IMR-90 (cell line): ENCODE measurements at regions not wholly inside any gene's neighbourhood (a gene's known extent, or its start where the extent isn't known, plus 50 kb on each side); places are given as distances from the start of the nearest gene placed in this dataset.

Experiments used
- ATAC-seq: fragments of 200-7000 bp; cut with Tn5 transposase; 2 replicates; pipeline ENCODE4 v1.9.1; 2020; ENCODE audit warnings: low read depth, mild to moderate bottlenecking, moderate library complexity
- BruUV-seq: library from RNA; stranded (reverse); fragments of 400-500 nt; replicated peaks from 2 replicates; lab custom pipeline; 2021; lab: Mats Ljungman, UMichigan
- CTCF ChIA-PET: fragments of 300-600 bp; formaldehyde crosslinking; extraction: SDS; loops from one replicate; lab custom pipeline; 2021; ENCODE audit warnings: antibody characterized with exemption; lab: Yijun Ruan, JAX
- POLR2A ChIA-PET: fragments of 300-600 bp; sonication (Branson Sonifier 250); formaldehyde crosslinking; loops from one replicate; lab custom pipeline; 2022; ENCODE audit warnings: antibody characterized with exemption; ENCODE audit not compliant: unreplicated experiment; lab: Charles Lee
- DNase-seq: peaks from one replicate; pipeline ENCODE4 v3.0.0; 2013
- H2AFZ ChIP-seq: replicated peaks from 2 replicates; pipeline ENCODE3; 2013; ENCODE audit warnings: low read length, mild to moderate bottlenecking; ENCODE audit not compliant: poor library complexity
- H2AK5ac ChIP-seq: 2 replicates; pipeline ENCODE4 v1.6.1; 2013; ENCODE audit warnings: low read depth, low read length, inconsistent platforms
- H2AK9ac ChIP-seq: replicated peaks from 2 replicates; pipeline ENCODE3; 2013; ENCODE audit warnings: mild to moderate bottlenecking, low read depth, low read length, moderate library complexity; ENCODE audit not compliant: poor library complexity
- H2BK120ac ChIP-seq: 2 replicates; pipeline ENCODE4 v1.6.1; 2013; ENCODE audit warnings: low read depth, low read length, inconsistent platforms
- H2BK15ac ChIP-seq: 3 replicates; pipeline ENCODE4 v1.6.1; 2013; ENCODE audit warnings: low read depth, low read length, inconsistent platforms
- H2BK20ac ChIP-seq: 2 replicates; pipeline ENCODE4 v1.6.1; 2013; ENCODE audit warnings: low read depth, mild to moderate bottlenecking, inconsistent platforms, low read length, moderate library complexity
- H2BK5ac ChIP-seq: 2 replicates; pipeline ENCODE4 v1.6.1; 2013; ENCODE audit warnings: mild to moderate bottlenecking, low read depth, low read length, inconsistent platforms; ENCODE audit not compliant: poor library complexity, severe bottlenecking
- H3K14ac ChIP-seq: replicated peaks from 2 replicates; pipeline ENCODE4 v1.6.1; 2013; ENCODE audit warnings: low read depth, low read length, inconsistent platforms
- H3K18ac ChIP-seq: 2 replicates; pipeline ENCODE4 v1.6.1; 2013; ENCODE audit warnings: low read depth, low read length, control low read depth
- H3K23ac ChIP-seq: 2 replicates; pipeline ENCODE4 v1.6.1; 2013; ENCODE audit warnings: low read depth, low read length, inconsistent platforms
- H3K27ac ChIP-seq: 2 replicates; pipeline ENCODE4 v1.5.1; 2013; ENCODE audit warnings: mild to moderate bottlenecking, control low read depth, low read length; ENCODE audit not compliant: insufficient read depth
- H3K27me3 ChIP-seq: 2 replicates; pipeline ENCODE4 v1.6.1; 2013; ENCODE audit warnings: low read length; ENCODE audit not compliant: control insufficient read depth, insufficient read depth
- H3K36me3 ChIP-seq: 2 replicates; pipeline ENCODE4 v1.6.1; 2013; ENCODE audit warnings: low read length, mixed read lengths; ENCODE audit not compliant: control insufficient read depth, insufficient read depth
- H3K4ac ChIP-seq: 2 replicates; pipeline ENCODE4 v1.6.1; 2013; ENCODE audit warnings: low read depth, low read length, inconsistent platforms
- H3K4me1 ChIP-seq: 2 replicates; pipeline ENCODE4 v1.6.1; 2013; ENCODE audit warnings: low read length, mixed read lengths; ENCODE audit not compliant: control insufficient read depth, insufficient read depth
- H3K4me2 ChIP-seq: 2 replicates; pipeline ENCODE4 v1.6.1; 2013; ENCODE audit warnings: low read depth, mild to moderate bottlenecking, control low read depth, low read length, moderate library complexity
- H3K4me3 ChIP-seq: 2 replicates; pipeline ENCODE4 v1.5.1; 2013; ENCODE audit warnings: low read depth, mild to moderate bottlenecking, control low read depth, low read length, moderate library complexity; ENCODE audit not compliant: insufficient read depth
- H3K56ac ChIP-seq: 2 replicates; pipeline ENCODE4 v1.6.1; 2013; ENCODE audit warnings: low read length, inconsistent platforms; ENCODE audit not compliant: insufficient read depth; ENCODE audit errors: extremely low read depth
- H3K79me1 ChIP-seq, 2 experiments: 2 replicates each; pipeline ENCODE4 v1.6.1; 2013; ENCODE audit warnings: low read length in 2 of 2, inconsistent platforms in 1 of 2, low read depth in 1 of 2
- H3K9ac ChIP-seq: 2 replicates; pipeline ENCODE4 v1.6.1; 2013; ENCODE audit warnings: low read depth, low read length, control low read depth
- H3K9me1 ChIP-seq: 2 replicates; pipeline ENCODE4 v1.6.1; 2013; ENCODE audit warnings: low read length, inconsistent platforms; ENCODE audit not compliant: insufficient read depth
- H3K9me3 ChIP-seq: 2 replicates; pipeline ENCODE4 v1.6.1; 2013; ENCODE audit warnings: low read length; ENCODE audit not compliant: control insufficient read depth, insufficient read depth
- H4K20me1 ChIP-seq: 2 replicates; pipeline ENCODE4 v1.6.1; 2013; ENCODE audit warnings: low read length, inconsistent platforms; ENCODE audit not compliant: insufficient read depth
- H4K5ac ChIP-seq: 2 replicates; pipeline ENCODE4 v1.6.1; 2013; ENCODE audit warnings: mild to moderate bottlenecking, low read depth, low read length, control low read depth
- H4K8ac ChIP-seq, 2 experiments: 2 replicates each; pipeline ENCODE4 v1.6.1; 2013; ENCODE audit warnings: low read depth in 2 of 2, low read length in 2 of 2, control low read depth in 1 of 2, inconsistent platforms in 1 of 2
- H4K91ac ChIP-seq: 2 replicates; pipeline ENCODE4 v1.6.1; 2013; ENCODE audit warnings: low read depth, low read length, inconsistent platforms; ENCODE audit not compliant: insufficient read depth
- BHLHE40 ChIP-seq: fragments of 150-350 bp; IDR thresholded peaks from 2 replicates; pipeline ENCODE4 v1.6.1; 2016; ENCODE audit warnings: mild to moderate bottlenecking, low read depth, low read length
- CEBPB ChIP-seq: IDR thresholded peaks from 2 replicates; pipeline ENCODE4 v1.6.1; 2012; ENCODE audit warnings: low read depth, low read length, improper control_type of control experiment
- MXI1 ChIP-seq: IDR thresholded peaks from 2 replicates; pipeline ENCODE4 v1.6.1; 2012; ENCODE audit warnings: low read depth, mild to moderate bottlenecking, low read length, moderate library complexity, borderline replicate concordance
- NFE2L2 ChIP-seq: fragments of 150-350 bp; IDR thresholded peaks from 2 replicates; pipeline ENCODE4 v1.6.1; 2016; ENCODE audit warnings: low read depth, mild to moderate bottlenecking, low read length
- POLR2A ChIP-seq: IDR thresholded peaks from 2 replicates; pipeline ENCODE4 v1.6.1; 2012; ENCODE audit warnings: mild to moderate bottlenecking, low read depth, low read length
- RFX5 ChIP-seq: IDR thresholded peaks from 2 replicates; pipeline ENCODE4 v1.8.0; 2012; ENCODE audit warnings: low read depth, mild to moderate bottlenecking, low read length, moderate library complexity
- WGBS, 2 experiments: methylation state at CpG; one replicate each; pipeline versions ENCODE4 v1.1.5 to v1.1.7; 2013; ENCODE audit warnings: missing lambda C conversion rate in 2 of 2; ENCODE audit not compliant: insufficient read length in 1 of 2; ENCODE audit errors: extremely low coverage in 2 of 2; 5-methylcytosine and 5-hydroxymethylcytosine counted together
- dilution Hi-C: fragments of 300-500 bp; cut with HindIII; formaldehyde crosslinking; loops from one replicate; pipeline ENCODE4 v1.14.3; 2018; ENCODE audit warnings: low sequenced_read_pairs; ENCODE audit not compliant: unreplicated experiment
- in situ Hi-C: fragments of 300-500 bp; cut with MboI; formaldehyde crosslinking; loops from 3 replicates; pipeline ENCODE4 v1.14.3; 2019; ENCODE audit warnings: low sequenced_read_pairs, inconsistent platforms, mixed read lengths
- intact Hi-C: fragments of 100-400 bp; cut with micrococcal nuclease; formaldehyde crosslinking; loops from 2 replicates; pipeline ENCODE4 v1.10.0; 2022

DNA sequence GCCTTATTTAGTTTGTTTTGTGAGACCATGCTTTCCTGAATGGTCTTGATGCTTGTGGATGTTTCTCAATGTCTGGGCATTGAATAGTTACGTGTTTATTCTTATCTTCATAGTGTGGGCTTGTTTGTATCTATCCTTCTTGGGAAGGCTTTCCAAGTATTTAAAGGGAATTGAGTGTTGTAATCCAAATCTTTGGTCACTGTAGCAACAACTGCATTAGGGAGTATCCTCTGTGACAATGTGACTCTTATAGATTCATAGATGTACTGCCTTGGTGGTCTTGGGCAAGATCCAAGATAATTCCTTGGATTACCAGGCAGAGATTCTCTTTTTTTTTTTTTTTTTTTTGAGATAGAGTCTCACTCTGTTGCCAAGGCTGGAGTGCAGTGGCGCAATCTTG lies 598.4 kb downstream of the CBLN4 start:
- no peak overlapping the region for H2AK9ac ChIP-seq
- no peak overlapping the region for H3K18ac ChIP-seq
- H3K56ac ChIP-seq = no peak overlapping the region
- no peak overlapping the region for H3K4me3 ChIP-seq
- no peak overlapping the region for H4K5ac ChIP-seq
- H3K4ac ChIP-seq = no peak overlapping the region
- H4K8ac ChIP-seq = no peak overlapping the region
- H3K4me1 ChIP-seq = no peaks in the 10 kb centered on the region
- intact Hi-C loops (no loop called here), in situ Hi-C loops (no loop called here), dilution Hi-C loops (no loop called here)
- no TSS peak for BruUV-seq
- POLR2A ChIA-PET = no interaction called here
- H3K27me3 ChIP-seq = no peaks in the 10 kb centered on the region
- no peaks in the 10 kb centered on the region for H3K9me1 ChIP-seq
- no peak overlapping the region for H3K27ac ChIP-seq
- no peak overlapping the region for H2BK20ac ChIP-seq
- ATAC-seq (no peak), DNase-seq (no peak)
- peaks cover 13% of the 10 kb centered on the region for H3K9me3 ChIP-seq
- H2BK15ac ChIP-seq = no peak overlapping the region
- no peak overlapping the region for H2BK120ac ChIP-seq
- H4K20me1 ChIP-seq = no peaks in the 10 kb centered on the region
- CTCF ChIA-PET = no interaction called here
- H2AFZ ChIP-seq = no peak overlapping the region
- no peak overlapping the region for H2BK5ac ChIP-seq
- no peak overlapping the region for H2AK5ac ChIP-seq
- H3K79me1 ChIP-seq = no peaks in the 10 kb centered on the region
- H3K23ac ChIP-seq = no peak overlapping the region
- H3K4me2 ChIP-seq = no peak overlapping the region
- no peak overlapping the region for H4K91ac ChIP-seq
- TF ChIP-seq POLR2A = no peak
- TF ChIP-seq MXI1 = no peak
- TF ChIP-seq RFX5 = no peak
- TF ChIP-seq CEBPB = no peak
- TF ChIP-seq BHLHE40 = no peak
- no peak for TF ChIP-seq NFE2L2
- no peak overlapping the region for H3K14ac ChIP-seq
- no peaks in the 10 kb centered on the region for H3K36me3 ChIP-seq
- WGBS, 2 experiments = no CpG with 5 or more reads among the region's 2 CpGs
- H3K9ac ChIP-seq = no peak overlapping the region
